ENCODE measurements at regions not wholly inside any gene's neighbourhood (a gene's known extent, or its start where the extent isn't known, plus 50 kb on each side); places are given as distances from the start of the nearest gene placed in this dataset.

DNA sequence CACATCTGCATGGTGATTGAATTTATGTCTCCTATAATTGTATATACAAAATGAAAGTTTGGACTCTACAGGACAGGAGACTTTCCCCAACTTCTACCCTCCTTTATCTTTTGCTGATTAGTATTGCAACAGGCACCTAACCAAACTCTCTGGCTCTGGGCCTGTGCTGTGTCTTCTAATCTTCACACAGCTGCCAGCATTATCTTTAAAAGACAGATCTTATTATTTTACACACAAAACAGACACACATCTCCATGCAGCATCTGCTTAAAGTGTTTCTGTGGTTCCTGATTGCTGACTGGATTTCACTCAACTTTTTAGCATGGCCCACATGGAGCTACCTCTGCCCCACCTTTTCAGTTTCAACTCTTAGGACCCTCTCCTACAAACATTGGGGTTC lies 154.9 kb upstream of the PELI2 start:
- TF ChIP-seq, protein P1, sequence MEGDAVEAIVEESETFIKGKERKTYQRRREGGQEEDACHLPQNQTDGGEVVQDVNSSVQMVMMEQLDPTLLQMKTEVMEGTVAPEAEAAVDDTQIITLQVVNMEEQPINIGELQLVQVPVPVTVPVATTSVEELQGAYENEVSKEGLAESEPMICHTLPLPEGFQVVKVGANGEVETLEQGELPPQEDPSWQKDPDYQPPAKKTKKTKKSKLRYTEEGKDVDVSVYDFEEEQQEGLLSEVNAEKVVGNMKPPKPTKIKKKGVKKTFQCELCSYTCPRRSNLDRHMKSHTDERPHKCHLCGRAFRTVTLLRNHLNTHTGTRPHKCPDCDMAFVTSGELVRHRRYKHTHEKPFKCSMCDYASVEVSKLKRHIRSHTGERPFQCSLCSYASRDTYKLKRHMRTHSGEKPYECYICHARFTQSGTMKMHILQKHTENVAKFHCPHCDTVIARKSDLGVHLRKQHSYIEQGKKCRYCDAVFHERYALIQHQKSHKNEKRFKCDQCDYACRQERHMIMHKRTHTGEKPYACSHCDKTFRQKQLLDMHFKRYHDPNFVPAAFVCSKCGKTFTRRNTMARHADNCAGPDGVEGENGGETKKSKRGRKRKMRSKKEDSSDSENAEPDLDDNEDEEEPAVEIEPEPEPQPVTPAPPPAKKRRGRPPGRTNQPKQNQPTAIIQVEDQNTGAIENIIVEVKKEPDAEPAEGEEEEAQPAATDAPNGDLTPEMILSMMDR (IDR thresholded peaks at IDR 0.05), result no peak
- TF ChIP-seq POLR2A (IDR thresholded peaks at IDR 0.05), result no peak

Measured in adrenal gland (tissue), 5 donors.